Brain microvascular endothelial cell (primary cell): ENCODE measurements at regions not wholly inside any gene's neighbourhood (a gene's known extent, or its start where the extent isn't known, plus 50 kb on each side); places are given as distances from the start of the nearest gene placed in this dataset.
A peak's percentile ranks its signal among the peaks of the same experiment; 100 is the strongest.

Source experiments
- DNase-seq: peaks from one replicate; pipeline ENCODE4 v3.0.0-alpha.2; 2020
- H3K27ac ChIP-seq: fragments of 250-450 bp; sonication (Bioruptor Pico); 2 replicates; pipeline ENCODE4 v1.5.1; 2020; ENCODE audit warnings: mild to moderate bottlenecking, moderate library complexity
- H3K27me3 ChIP-seq: fragments of 250-450 bp; sonication (Bioruptor Pico); replicated peaks from 2 replicates; pipeline ENCODE4 v1.5.1; 2020; ENCODE audit warnings: mild to moderate bottlenecking
- H3K36me3 ChIP-seq: fragments of 250-450 bp; sonication (Bioruptor Pico); replicated peaks from 2 replicates; pipeline ENCODE4 v1.5.1; 2020; ENCODE audit warnings: mild to moderate bottlenecking
- H3K4me3 ChIP-seq: 2 replicates; pipeline ENCODE4 v1.5.1; 2011; ENCODE audit warnings: low read depth, mild to moderate bottlenecking, control low read depth, low read length, moderate library complexity
- in situ Hi-C: cut with HindIII; loops from 2 replicates; pipeline ENCODE4 v1.10.0; 2017; ENCODE audit warnings: low sequenced_read_pairs, low pct_ligation_motif_present
- TF ChIP-seq, protein P1 (sequence below): IDR thresholded peaks from 2 replicates; pipeline ENCODE4 v1.5.1; 2011; ENCODE audit warnings: low read depth, mild to moderate bottlenecking, moderate library complexity, low read length, control low read depth, inconsistent platforms; ENCODE audit errors: missing control alignments

DNA sequence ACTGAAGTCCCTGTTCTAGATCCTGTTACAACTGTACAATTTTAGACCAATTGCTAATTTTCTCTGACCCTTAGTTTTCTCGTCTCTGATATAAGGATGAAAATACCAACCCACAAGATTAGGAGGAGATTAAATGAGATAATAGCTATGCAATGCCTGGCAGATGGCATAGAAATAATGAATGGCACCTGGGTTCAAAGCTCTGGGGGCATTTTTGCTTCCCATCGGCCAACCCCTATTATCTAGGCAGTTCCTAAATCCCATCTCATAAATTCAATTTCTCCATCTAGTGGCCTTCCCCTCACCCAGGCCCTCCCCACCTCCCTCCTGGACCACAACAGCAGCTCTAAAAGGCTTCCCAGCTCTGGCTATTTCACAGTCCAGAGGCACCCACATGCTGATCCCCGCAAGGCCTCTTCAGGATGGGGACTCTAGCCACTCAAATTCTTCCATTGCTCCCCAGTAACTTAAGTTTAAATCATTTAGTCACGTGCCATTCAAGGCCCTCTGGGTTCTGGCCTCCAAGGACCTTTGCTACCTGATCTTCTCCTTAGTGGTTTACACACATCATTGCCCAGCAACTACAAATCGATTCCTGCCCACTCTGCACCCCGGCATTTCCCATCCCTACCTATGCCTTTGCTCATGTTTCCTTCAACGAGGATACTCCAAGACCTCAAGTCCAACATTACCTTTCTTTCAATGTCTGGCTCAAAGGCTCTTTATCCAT, 202.4 kb upstream of the KLF14 start:
- no peak overlapping the region for H3K4me3 ChIP-seq
- H3K36me3 ChIP-seq, result peaks cover 4% of the 10 kb centered on the region
- DNase-seq, result no peak
- in situ Hi-C loops, result no loop called here
- no peak overlapping the region for H3K27ac ChIP-seq
- TF ChIP-seq, protein P1, sequence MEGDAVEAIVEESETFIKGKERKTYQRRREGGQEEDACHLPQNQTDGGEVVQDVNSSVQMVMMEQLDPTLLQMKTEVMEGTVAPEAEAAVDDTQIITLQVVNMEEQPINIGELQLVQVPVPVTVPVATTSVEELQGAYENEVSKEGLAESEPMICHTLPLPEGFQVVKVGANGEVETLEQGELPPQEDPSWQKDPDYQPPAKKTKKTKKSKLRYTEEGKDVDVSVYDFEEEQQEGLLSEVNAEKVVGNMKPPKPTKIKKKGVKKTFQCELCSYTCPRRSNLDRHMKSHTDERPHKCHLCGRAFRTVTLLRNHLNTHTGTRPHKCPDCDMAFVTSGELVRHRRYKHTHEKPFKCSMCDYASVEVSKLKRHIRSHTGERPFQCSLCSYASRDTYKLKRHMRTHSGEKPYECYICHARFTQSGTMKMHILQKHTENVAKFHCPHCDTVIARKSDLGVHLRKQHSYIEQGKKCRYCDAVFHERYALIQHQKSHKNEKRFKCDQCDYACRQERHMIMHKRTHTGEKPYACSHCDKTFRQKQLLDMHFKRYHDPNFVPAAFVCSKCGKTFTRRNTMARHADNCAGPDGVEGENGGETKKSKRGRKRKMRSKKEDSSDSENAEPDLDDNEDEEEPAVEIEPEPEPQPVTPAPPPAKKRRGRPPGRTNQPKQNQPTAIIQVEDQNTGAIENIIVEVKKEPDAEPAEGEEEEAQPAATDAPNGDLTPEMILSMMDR, result no peak
- no peaks in the 10 kb centered on the region for H3K27me3 ChIP-seq

DNA sequence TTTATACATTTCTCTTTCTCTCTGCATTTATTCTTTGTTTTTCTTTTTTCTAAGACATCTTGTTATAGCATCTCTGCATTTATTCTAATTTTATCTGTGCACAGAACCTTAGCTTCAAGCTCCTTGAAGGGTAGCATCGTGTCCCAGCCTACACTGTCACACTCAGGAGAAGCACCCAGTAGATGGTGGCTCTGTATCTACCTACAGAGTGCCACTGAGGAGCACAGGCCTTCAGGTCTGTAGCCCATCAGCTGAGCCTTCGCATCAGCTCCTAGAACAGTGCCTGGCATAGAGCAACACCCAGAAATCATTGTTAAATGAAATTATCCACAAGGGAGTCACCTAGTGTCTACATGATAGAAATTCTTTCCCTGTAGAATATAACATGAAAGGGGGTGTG, 203.0 kb upstream of the KLF14 start:
- Histone ChIP-seq H3K36me3 (peaks cover 4% of the 10 kb centered on the region), H3K27ac (no peak overlapping the region), H3K27me3 (no peaks in the 10 kb centered on the region), H3K4me3 (no peak overlapping the region)
- in situ Hi-C loops, result no loop called here
- DNase-seq, result no peak
- TF ChIP-seq, protein P1, result no peak

DNA sequence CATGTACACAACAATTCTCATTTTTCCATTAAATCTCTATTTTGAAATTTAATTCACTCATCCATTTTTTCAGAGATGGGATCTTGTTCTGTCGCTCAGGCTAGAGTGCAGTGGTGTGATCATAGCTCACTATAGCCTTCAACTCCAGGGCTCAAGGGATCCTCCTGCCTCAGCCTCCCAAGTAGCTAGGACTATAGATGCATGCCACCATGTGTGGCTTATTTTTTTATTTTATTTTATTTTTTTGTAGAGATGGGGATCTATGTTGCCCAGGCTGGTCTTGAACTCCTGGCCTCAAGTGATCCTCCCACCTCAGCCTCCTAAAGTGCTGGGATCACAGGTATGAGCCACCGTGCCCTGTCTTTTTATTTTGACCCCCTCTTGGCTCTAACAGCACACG, 203.8 kb upstream of the KLF14 start:
- no peak overlapping the region for H3K4me3 ChIP-seq
- H3K27me3 ChIP-seq, result no peaks in the 10 kb centered on the region
- no peak overlapping the region for H3K27ac ChIP-seq
- no peak for DNase-seq
- TF ChIP-seq, protein P1, result no peak
- H3K36me3 ChIP-seq, result peaks cover 2% of the 10 kb centered on the region
- in situ Hi-C loops, result no loop called here

DNA sequence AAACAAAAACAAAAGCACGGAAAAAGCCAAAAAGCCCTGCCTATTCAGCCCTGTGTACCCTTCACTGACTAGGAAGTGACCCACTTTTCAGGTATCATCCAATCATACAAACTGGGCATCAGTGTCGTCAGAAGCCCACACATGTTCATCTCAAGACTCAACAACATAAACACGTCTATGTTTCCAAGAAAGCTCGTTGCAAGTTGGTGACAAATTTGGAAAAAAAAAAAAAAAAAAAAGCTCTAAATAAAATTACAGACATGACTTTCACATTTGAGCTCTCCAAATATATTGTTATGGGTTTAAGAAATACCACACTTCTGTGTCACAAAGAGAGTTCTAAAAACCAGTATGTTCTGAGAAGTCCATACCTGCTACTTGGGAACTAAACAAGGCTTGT, 204.7 kb upstream of the KLF14 start:
- no peak overlapping the region for H3K4me3 ChIP-seq
- no peak for DNase-seq
- TF ChIP-seq, protein P1, result no peak
- H3K27ac ChIP-seq, result peak overlapping the region; percentile 74
- in situ Hi-C loops, result no loop called here
- H3K27me3 ChIP-seq, result no peaks in the 10 kb centered on the region
- H3K36me3 ChIP-seq, result peaks cover 2% of the 10 kb centered on the region

DNA sequence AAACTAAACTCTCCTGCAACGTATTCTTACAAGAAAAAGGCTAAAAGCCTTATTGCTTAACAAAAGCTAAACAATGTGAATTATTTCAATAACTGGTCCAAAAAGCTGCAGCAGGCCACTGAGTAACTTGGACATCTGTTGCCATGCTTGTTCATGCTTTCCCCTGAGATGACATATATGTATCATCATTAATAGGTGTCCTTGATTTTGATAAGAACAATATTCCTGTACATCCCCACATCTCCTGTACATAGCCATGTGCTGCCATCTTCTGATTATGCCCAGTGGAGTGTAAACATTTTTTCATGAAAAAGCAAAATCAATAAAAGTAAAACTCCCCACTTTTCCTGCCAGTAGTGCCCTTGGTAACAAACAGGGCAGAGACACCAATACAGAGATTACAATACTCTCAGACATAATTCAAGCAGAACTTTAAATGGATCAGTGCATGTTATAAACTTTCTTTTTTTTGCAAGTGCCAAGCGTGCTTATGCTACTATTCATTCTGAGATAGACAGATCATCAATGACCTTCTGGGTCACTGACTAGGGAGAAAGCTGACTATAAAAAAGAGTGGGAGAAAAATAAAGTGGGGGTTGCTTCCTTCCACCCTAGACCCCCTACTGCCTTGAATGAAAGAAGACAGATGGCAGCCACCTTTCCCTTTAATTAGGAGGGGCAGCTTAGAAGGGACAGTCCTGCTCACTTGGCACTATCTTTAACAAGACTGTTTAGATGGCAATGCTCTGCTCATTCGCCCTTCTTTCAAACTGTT, 205.5 kb upstream of the KLF14 start:
- no peaks in the 10 kb centered on the region for H3K27me3 ChIP-seq
- no peak for DNase-seq
- in situ Hi-C loops, result no loop called here
- H3K36me3 ChIP-seq, result peaks cover 2% of the 10 kb centered on the region
- H3K27ac ChIP-seq, result peak overlapping the region; percentile 74
- peak overlapping the region; percentile 57 for H3K4me3 ChIP-seq
- TF ChIP-seq, protein P1, result no peak
